Activated CD4-positive, CD25-positive, alpha-beta regulatory T cell (primary cell): ENCODE measurements at regions not wholly inside any gene's neighbourhood (a gene's known extent, or its start where the extent isn't known, plus 50 kb on each side); places are given as distances from the start of the nearest gene placed in this dataset.

ENCODE experiments used
- DNase-seq, 4 experiments: peaks; one replicate each; lab custom pipeline; 2025; lab: John Stamatoyannopoulos, UW

GRCh38 chr14:98368916-98369315 lies 903.1 kb downstream of the BCL11B start:
- no peak for DNase-seq

DNA sequence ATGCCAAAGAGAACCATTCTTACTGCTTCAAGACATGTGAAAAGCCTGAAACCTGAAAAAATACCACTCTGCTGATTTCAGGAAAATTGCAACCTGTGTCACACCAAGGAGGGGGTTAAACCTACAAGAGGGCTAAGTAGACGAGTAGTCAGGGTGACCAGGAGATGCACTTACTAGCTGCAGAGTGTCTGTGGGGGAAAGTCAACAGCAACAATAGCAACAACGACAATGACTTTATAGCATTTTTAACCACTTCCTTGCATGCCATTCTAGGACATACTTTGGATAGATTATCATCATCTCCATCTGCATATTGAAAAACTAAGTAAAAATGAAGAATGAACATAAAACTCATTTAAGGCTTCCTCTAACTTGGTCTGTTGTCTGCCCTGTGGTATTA lies 902.7 kb downstream of the BCL11B start:
- DNase-seq = no peak

DNA sequence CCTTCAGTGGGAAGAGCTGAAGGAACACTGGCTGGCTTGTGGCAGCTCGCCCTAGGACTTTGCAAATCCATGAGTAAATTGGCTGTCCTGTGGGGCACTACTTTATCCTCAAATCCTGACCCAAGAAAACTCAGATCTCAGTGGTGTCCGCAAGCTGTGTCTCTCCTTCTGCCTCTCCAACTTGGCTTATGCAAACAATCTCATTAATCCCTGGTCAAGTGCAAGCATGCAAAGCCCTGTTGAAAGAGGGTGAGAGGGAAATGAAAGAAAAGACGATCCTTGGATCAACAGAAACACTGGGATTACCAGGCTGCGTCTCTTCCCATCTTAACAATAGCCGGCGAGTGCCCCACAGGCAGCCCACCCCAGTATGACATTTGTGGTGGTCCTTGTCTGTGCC lies 901.6 kb downstream of the BCL11B start:
- DNase-seq = no peak

DNA sequence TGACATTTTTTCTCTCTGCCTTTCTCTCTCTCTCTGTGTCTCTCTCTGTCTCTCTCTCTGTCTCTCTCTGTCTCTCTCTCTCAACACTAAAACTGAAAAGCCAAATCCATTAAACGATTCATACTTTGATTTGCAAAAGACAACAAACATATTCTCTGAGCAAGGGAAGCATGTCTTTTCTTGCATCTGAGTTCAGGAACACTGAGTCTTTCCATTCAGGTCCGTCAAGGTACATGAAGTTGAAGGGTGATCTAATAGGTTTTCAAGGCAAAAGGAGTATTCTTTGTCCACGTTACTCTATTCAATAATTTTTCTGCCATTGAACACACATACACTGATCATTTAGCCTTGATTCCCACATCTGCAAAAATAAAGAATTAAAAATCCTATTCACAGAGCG lies 900.9 kb downstream of the BCL11B start:
- DNase-seq = no peak

GRCh38 chr14:98374136-98374535 lies 897.9 kb downstream of the BCL11B start:
- DNase-seq = no peak

GRCh38 chr14:98375566-98375965 lies 896.4 kb downstream of the BCL11B start:
- DNase-seq = no peak

GRCh38 chr14:98379830-98380229 lies 892.2 kb downstream of the BCL11B start:
- DNase-seq = no peak

- no peak for DNase-seq
Measured at GRCh38 chr14:98382662-98383061, 889.3 kb downstream of the BCL11B start.

DNA sequence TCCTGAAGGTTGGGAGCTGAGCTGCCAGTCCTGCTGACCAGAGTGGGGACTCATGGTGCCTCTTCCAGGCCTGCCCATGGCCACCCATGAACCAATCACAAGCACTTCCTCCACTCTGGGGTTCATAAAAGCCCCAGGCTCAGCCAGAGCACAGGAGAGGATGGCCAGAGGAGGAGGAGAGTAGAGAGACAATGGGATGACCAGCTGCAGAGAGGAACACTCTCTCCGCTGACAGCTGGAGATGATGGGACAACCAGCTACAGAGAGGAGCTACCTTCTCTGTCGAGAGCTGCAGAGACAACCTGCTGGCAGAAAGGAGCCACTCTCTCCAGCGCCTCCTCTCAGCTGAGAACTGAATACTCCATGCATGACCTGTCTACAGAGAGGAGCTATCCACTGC lies 886.1 kb downstream of the BCL11B start:
- no peak for DNase-seq

DNA sequence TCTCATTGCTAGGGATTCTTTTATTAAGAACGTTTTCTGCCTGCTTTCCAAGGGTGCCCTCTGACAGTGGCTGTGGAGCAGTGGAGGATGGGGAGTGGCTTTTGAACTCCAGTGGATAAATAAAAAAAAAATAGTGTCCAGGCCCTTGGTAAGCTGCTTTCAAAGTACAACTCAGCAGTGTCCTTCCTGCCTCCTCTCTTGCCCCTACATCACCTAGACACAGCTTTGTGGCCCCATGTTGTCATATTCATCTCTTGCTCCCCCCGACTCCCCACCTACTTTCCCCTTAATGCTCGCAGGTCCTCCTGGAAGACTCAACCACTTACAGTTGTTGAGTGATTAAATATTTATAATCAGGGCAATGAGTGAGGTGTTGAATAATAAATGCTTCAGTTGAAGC lies 880.9 kb downstream of the BCL11B start:
- DNase-seq = no peak

DNA sequence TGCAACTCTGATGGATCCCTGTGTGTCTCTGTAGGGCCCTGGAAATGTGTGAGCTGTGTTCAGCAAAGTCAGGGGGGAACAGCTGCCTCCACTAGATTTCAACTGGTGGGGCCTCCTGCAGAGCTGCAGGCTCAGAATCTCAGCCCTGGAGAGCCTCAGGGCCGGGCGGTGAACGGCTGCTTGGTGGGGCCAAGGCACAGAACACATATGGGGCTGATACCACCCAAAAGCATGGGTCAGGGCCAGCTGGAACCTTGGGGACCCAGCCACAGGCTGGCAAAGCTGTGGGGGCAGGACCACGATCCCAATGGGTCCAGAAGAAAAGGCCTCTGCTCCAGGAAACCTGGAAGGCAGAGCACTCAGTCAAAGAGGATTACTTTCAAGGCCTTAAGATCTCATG lies 878.5 kb downstream of the BCL11B start:
- DNase-seq = no peak

DNA sequence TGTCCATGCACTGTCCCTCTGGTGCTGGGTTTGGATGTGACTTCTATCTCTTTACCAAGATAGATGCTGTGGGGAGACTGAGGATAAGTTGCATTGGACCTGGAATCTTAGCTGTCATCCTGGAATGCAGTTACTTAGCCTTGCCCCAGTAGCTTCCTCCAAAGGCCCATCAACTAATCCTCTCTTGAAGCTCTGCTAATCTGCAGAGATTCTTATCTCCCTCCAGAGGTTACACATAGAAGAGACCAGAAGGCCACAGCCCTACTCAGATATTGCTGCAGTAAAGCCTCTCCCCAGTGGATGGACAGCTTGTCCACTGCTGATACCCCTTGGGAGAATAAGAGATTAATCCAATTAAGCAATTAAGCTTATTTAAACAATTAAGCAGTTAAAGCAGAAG lies 867.2 kb downstream of the BCL11B start:
- DNase-seq = no peak

- no peak for DNase-seq
Measured at GRCh38 chr14:98408024-98408555, 863.9 kb downstream of the BCL11B start.

DNA sequence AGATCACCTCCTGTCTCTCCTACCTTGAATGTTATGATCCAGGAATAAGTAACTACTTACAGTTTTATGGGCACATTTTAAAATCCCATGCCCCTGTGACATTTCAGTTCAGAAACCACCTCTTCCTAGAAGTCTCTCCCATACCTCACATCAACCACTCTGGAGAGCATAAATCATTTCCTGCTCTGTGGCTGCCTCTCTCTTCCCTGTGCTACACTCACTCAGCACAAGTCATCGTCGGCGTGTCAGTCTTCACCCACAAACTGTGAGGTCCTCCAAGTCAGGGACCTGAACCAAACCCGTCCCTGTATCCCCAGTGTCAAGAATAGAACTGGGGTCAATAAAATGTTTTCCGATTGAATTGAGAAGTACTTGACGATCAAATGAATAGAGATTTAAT lies 863.3 kb downstream of the BCL11B start:
- no peak for DNase-seq

DNA sequence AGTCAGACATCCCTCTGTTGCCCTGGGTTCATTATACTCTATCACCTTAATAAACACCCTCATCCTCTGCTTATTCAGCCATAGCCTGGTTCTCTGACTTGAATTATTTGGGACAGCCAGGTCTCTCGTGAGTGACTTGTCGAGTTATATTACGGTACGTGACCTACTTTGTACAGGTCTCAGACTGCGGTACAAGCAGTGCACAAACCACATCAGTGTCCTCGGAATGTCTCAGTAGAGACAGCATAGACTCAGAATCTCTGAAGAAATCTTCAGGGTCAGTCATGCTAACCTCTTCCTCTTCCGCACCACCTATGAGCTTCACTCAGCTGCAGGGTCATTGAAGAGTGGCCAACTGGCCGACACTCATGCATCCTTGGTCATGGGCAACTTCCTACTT lies 860.8 kb downstream of the BCL11B start:
- no peak for DNase-seq

GRCh38 chr14:98412431-98412830 lies 859.6 kb downstream of the BCL11B start:
- DNase-seq = no peak

DNA sequence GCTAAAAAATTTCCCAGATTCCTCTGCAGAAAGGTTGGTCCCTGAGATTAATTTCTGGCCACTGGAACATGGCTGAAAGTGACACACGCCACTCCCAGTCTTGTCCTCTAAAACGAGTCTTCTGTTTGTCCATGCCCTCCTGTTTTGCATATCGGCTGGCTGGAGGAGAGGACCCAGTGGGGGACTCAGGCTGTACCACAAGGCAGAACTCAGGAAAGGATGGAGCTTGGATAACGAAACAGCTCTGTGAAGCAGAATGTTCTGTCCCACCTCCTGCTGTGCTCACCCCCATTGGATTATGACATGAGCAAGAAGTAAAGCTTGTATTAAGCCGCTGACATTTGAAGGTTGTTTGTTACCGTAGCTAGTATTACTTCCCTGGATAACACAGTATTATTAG lies 856.2 kb downstream of the BCL11B start:
- no peak for DNase-seq

DNA sequence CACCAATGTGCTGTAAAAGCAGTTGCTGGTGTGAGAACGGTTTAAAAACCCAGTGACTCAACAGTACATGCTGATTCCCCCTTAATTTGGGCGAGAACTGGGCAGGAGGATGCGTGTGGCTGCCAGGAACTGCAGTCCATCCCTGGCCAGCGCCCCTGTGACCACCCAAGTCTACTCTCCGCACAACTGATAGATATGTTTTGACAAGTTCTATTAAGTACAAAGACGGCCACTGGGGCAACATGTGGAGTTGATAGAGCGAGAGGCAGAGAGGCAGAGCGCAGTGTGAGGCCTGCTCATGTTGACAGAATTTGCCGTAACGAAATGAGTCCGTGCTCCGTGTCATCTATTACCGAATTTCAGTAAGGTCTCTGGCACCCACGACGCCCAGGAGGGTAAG lies 855.0 kb downstream of the BCL11B start:
- no peak for DNase-seq

GRCh38 chr14:98428483-98428994 lies 843.5 kb downstream of the BCL11B start:
- DNase-seq = no peak

DNA sequence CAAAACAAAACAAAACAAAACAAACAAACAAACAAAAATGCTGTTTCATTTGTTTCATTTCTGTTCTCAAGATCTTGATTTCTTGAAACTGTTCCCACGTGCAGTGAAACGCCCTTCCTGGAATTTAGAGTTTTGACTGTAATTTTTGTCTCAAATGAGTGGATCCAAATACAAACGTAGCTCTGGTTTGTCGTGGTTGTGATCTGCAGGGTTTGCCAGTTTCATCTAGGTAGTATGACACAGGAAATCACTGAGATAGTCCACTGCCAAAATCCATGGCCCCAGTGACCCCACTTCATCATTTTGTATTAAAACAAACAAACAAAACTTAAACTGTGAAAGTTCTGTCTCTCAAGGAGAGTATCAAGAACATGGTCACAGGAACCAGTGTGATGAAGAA lies 838.6 kb downstream of the BCL11B start:
- no peak for DNase-seq

DNA sequence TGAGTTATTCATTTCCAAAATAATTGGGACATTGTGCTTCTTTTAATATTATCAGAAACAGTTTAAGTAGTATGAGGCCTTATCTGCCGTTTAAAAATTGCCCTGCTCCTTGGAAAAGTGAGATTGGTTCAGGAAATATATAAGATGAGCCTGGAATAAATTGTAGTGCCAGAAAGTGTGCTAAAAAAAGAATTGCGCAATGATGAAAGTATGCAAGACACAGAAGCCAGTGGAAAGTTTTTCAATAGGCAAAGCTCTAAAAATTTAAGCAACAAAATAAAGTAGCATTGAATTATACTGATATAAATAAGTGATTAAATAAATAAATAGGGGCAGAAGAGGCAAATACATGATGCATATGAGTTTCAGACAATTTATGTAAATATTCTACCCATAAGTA lies 834.9 kb downstream of the BCL11B start:
- no peak for DNase-seq

GRCh38 chr14:98444077-98444476 lies 827.9 kb downstream of the BCL11B start:
- peak in 2 of 4 experiments; percentile 13 to 27 for DNase-seq

DNA sequence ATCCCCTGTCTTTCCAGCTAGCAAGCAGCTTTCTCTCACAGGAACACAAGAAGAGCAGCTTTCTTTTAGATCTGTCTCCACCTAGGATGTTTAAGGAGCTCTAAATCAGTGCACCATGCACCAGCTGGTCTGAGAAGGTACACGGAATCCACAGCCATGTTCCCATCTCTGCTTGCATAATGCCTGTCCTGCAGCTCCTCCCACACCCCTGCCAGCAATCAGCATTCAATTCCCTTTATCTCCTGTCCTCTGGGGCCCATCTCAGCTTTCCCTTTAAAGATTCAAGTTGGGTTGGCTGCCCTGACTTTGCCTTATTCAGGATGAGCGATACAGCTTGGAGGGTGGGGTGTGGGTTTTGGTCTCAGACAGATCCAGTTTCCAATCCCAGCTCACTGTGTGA lies 826.3 kb downstream of the BCL11B start:
- no peak for DNase-seq

DNA sequence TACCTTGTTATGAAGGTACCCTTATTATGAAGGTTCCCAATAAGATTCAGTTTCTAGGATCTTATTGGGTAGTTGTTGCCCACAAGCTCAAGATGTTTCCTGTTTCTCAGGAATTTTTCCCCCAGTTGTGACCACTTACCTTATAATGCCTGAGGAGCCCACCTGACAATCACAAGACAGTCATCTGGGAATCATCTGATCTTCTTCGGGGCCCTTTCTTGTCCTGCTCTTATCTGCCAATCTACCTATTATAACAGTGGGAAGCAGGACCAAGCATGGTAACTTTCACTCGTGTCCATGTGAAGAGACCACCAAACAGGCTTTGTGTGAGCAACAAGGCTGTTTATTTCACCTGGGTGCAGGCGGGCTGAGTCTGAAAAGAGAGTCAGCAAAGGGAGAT lies 825.5 kb downstream of the BCL11B start:
- no peak for DNase-seq

DNA sequence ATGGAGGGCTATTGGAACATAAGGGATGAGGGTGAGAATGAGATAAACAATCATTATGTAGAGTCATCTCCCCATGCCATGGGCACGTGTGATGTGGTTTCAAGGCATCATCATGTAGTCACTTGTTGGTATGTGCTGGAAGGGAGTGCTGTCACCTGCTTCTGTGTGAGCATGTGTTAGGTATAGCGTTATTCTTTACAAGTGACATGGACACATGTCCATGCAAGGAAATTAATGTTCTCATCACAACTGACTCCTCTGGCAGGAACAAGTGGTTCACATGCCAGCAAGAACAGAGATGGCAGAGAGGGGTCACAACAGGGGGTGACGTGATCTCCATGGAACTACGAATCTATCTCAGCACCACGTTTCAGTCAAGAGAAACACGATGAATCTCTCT lies 815.8 kb downstream of the BCL11B start:
- no peak for DNase-seq
